ENCODE measurements at regions not wholly inside any gene's neighbourhood (a gene's known extent, or its start where the extent isn't known, plus 50 kb on each side); places are given as distances from the start of the nearest gene placed in this dataset.
"Not testable (repeated sequence)": the region's sequence is repeated elsewhere in the genome, so short reads cannot be mapped to it uniquely, and the experiment has no call there.

DNA sequence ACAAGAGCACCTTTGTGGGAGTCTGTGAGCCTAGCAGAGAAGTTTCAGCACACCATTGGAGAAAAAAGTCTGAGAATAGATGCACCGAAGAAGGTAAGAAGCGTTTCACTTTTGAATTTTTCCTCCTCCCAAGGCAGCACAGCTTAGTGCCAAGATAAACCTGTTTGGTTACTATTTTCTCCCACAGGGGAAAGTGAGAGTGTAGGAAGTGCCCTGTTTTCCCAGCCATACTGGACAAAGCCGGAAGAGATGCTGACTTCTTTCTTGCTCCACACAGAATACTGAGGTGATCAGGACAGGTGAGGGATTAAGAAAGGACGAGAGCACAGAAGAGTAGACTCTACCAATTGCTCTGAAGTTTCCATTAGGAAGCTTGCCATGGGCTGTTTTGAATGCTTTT lies 1011.0 kb upstream of the MIR17HG start:
- WGBS (ENCODE audit: insufficient coverage): 96% methylated on average over 2 of the region's 4 CpGs
- Mint-ChIP-seq H3K4me3 (no peak overlapping the region), H3K9me3 (peaks cover 14 to 24% of the 10 kb centered on the region in 2 donors), H3K27ac (no peak overlapping the region), H3K36me3 (peaks cover 23% of the 10 kb centered on the region), H3K27me3 (ENCODE audit: low read depth in 2 of 2) (no peaks in the 10 kb centered on the region), H3K4me1 (no peaks in the 10 kb centered on the region)
- peaks cover 5% of the 10 kb centered on the region for H3K9me3 ChIP-seq (ENCODE audit: control insufficient read depth, insufficient read depth, low read length)
- no peaks in the 10 kb centered on the region for H3K27me3 ChIP-seq (ENCODE audit: control insufficient read depth, insufficient read depth, low read length)
- H3K27ac ChIP-seq (ENCODE audit: low read length): no peak overlapping the region
- no peak for DNase-seq
- no peaks in the 10 kb centered on the region for H3K4me1 ChIP-seq (ENCODE audit: control insufficient read depth, insufficient read depth, low read length)
- intact Hi-C loops (cut with micrococcal nuclease): no loop called here
- ATAC-seq: no peak
- H3K4me3 ChIP-seq (ENCODE audit: low read length): no peak overlapping the region
- H3K36me3 ChIP-seq (ENCODE audit: control insufficient read depth, insufficient read depth, low read length): no peaks in the 10 kb centered on the region
- TF ChIP-seq, protein P1, sequence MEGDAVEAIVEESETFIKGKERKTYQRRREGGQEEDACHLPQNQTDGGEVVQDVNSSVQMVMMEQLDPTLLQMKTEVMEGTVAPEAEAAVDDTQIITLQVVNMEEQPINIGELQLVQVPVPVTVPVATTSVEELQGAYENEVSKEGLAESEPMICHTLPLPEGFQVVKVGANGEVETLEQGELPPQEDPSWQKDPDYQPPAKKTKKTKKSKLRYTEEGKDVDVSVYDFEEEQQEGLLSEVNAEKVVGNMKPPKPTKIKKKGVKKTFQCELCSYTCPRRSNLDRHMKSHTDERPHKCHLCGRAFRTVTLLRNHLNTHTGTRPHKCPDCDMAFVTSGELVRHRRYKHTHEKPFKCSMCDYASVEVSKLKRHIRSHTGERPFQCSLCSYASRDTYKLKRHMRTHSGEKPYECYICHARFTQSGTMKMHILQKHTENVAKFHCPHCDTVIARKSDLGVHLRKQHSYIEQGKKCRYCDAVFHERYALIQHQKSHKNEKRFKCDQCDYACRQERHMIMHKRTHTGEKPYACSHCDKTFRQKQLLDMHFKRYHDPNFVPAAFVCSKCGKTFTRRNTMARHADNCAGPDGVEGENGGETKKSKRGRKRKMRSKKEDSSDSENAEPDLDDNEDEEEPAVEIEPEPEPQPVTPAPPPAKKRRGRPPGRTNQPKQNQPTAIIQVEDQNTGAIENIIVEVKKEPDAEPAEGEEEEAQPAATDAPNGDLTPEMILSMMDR (IDR thresholded peaks at IDR 0.05): no peak

- 57% methylated on average over 1 of the region's 1 CpG for WGBS (ENCODE audit: insufficient coverage)
- H3K27ac Mint-ChIP-seq; H3K9me3 ChIP-seq (ENCODE audit: control insufficient read depth, insufficient read depth, low read length); H3K4me1 Mint-ChIP-seq; H3K36me3 ChIP-seq (ENCODE audit: control insufficient read depth, insufficient read depth, low read length); H3K4me1 ChIP-seq (ENCODE audit: control insufficient read depth, insufficient read depth, low read length); H3K27me3 ChIP-seq (ENCODE audit: control insufficient read depth, insufficient read depth, low read length); H3K27ac ChIP-seq (ENCODE audit: low read length); ATAC-seq; H3K27me3 Mint-ChIP-seq (ENCODE audit: low read depth in 2 of 2); DNase-seq; intact Hi-C loops (cut with micrococcal nuclease); H3K4me3 Mint-ChIP-seq; H3K4me3 ChIP-seq (ENCODE audit: low read length): not testable (repeated sequence)
- Mint-ChIP-seq H3K36me3 (peaks cover 23% of the 10 kb centered on the region), H3K9me3 (peaks cover 17 to 32% of the 10 kb centered on the region in 2 donors)
These were observed 1006.1 kb upstream of the MIR17HG start for GRCh38 chr13:90341348-90341747.

DNA sequence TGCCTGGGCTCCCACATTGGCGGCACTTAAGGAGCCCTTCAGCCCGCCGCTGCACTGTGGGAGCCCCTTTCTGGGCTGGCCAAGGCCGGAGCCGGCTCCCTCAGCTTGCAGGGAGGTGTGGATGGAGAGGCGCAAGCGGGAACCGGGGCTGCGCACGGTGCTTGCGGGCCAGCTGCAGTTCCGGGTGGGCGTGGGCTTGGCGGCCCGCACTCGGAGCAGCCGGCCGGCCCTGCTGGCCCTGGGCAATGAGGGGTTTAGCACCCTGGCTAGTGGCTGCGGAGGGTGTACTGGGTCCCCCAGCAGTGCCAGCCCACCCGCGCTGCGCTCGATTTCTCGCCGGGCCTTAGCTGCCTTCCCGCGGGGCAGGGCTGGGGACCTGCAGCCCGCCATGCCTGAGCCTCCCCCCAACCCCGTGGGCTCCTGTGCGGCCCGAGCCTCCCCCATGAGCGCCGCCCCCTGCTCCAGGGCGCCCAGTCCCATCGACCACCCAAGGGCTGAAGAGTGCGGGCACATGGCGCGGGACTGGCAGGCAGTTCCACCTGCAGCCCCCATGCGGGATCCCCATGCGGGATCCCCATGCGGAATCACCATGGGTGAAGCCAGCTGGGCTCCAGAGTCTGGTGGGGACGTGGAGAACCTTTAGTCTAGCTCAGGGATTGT lies 998.9 kb upstream of the MIR17HG start:
- H3K4me1 Mint-ChIP-seq; H3K27me3 ChIP-seq (ENCODE audit: control insufficient read depth, insufficient read depth, low read length); intact Hi-C loops (cut with micrococcal nuclease); H3K36me3 Mint-ChIP-seq; H3K4me3 Mint-ChIP-seq; H3K27ac Mint-ChIP-seq; ATAC-seq; DNase-seq; H3K27me3 Mint-ChIP-seq (ENCODE audit: low read depth in 2 of 2); H3K27ac ChIP-seq (ENCODE audit: low read length); H3K36me3 ChIP-seq (ENCODE audit: control insufficient read depth, insufficient read depth, low read length); H3K9me3 ChIP-seq (ENCODE audit: control insufficient read depth, insufficient read depth, low read length); H3K4me3 ChIP-seq (ENCODE audit: low read length); H3K4me1 ChIP-seq (ENCODE audit: control insufficient read depth, insufficient read depth, low read length): not testable (repeated sequence)
- peaks cover 13 to 22% of the 10 kb centered on the region in 2 donors for H3K9me3 Mint-ChIP-seq
- 94% methylated on average over 42 of the region's 42 CpGs for WGBS (ENCODE audit: insufficient coverage)

DNA sequence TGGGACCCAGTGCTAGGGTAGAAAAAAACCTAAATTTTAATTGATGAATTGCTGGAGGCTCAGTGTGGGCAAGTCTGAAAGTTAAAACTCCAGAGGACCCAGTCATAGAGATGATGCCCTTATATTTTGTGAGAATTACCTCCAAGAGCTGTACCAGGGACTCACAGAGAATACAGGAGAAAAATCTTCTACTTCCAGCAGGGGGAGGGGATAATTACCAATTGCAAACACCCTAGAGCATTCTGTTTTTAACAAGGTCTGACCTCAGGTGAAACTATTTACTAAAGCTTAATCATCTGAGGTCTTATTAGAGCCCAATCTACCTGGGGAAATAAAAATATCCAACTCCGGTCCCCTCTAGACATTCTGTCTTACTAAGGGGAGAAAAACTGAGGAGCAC lies 994.7 kb upstream of the MIR17HG start:
- H3K4me1 Mint-ChIP-seq: no peaks in the 10 kb centered on the region
- no peak overlapping the region for H3K4me3 Mint-ChIP-seq
- H3K9me3 Mint-ChIP-seq: peaks cover 14 to 15% of the 10 kb centered on the region in 2 donors
- no peaks in the 10 kb centered on the region for H3K4me1 ChIP-seq (ENCODE audit: control insufficient read depth, insufficient read depth, low read length)
- WGBS (ENCODE audit: insufficient coverage): 100% methylated on average over 1 of the region's 1 CpG
- H3K4me3 ChIP-seq (ENCODE audit: low read length): no peak overlapping the region
- H3K27me3 Mint-ChIP-seq (ENCODE audit: low read depth in 2 of 2): no peaks in the 10 kb centered on the region
- TF ChIP-seq, protein P1 (IDR thresholded peaks at IDR 0.05): no peak
- no peak overlapping the region for H3K27ac ChIP-seq (ENCODE audit: low read length)
- intact Hi-C loops (cut with micrococcal nuclease): no loop called here
- no peak overlapping the region for H3K27ac Mint-ChIP-seq
- no peak for DNase-seq
- H3K9me3 ChIP-seq (ENCODE audit: control insufficient read depth, insufficient read depth, low read length): peaks cover 8% of the 10 kb centered on the region
- no peak for ATAC-seq
- H3K36me3 Mint-ChIP-seq: peaks cover 22% of the 10 kb centered on the region
- no peaks in the 10 kb centered on the region for H3K27me3 ChIP-seq (ENCODE audit: control insufficient read depth, insufficient read depth, low read length)
- H3K36me3 ChIP-seq (ENCODE audit: control insufficient read depth, insufficient read depth, low read length): no peaks in the 10 kb centered on the region
